GM23338 (cell line): ENCODE measurements at regions not wholly inside any gene's neighbourhood (a gene's known extent, or its start where the extent isn't known, plus 50 kb on each side); places are given as distances from the start of the nearest gene placed in this dataset.

Source experiments
- ATAC-seq: fragments of 200-7000 bp; cut with Tn5 transposase; 3 replicates; pipeline ENCODE4 v1.9.1; 2020
- DNase-seq: peaks from one replicate; pipeline ENCODE4 v3.0.0-alpha.2; 2015; ENCODE audit warnings: low spot score
- H2AFZ ChIP-seq: fragments of 200-600 bp; sonication (generic); 2 replicates; pipeline ENCODE4 v1.8.0; 2016; ENCODE audit warnings: antibody characterized with exemption, mild to moderate bottlenecking, moderate library complexity
- H3F3A ChIP-seq: fragments of 200-600 bp; sonication (generic); replicated peaks from 2 replicates; pipeline ENCODE4 v1.8.0; 2017; ENCODE audit warnings: antibody characterized with exemption, mixed run types, low read depth
- H3K27ac ChIP-seq: fragments of 200-600 bp; sonication (generic); 2 replicates; pipeline ENCODE4 v1.6.1; 2016; ENCODE audit warnings: low read depth
- H3K27me3 ChIP-seq: fragments of 200-600 bp; sonication (generic); 2 replicates; pipeline ENCODE4 v1.8.0; 2016; ENCODE audit warnings: mild to moderate bottlenecking, mixed run types, moderate library complexity; ENCODE audit not compliant: insufficient read depth
- H3K36me3 ChIP-seq: fragments of 200-600 bp; sonication (generic); 2 replicates; pipeline ENCODE4 v1.8.0; 2016; ENCODE audit warnings: mild to moderate bottlenecking; ENCODE audit not compliant: insufficient read depth
- H3K4me1 ChIP-seq: fragments of 200-600 bp; sonication (generic); 2 replicates; pipeline ENCODE4 v1.8.0; 2016; ENCODE audit warnings: mild to moderate bottlenecking, moderate library complexity; ENCODE audit not compliant: insufficient read depth
- H3K4me2 ChIP-seq: fragments of 200-600 bp; sonication (generic); 2 replicates; pipeline ENCODE4 v1.7.1; 2017; ENCODE audit warnings: mixed run types
- H3K4me3 ChIP-seq: fragments of 200-600 bp; sonication (generic); 2 replicates; pipeline ENCODE4 v1.6.1; 2016; ENCODE audit warnings: mixed run types
- H3K79me2 ChIP-seq: fragments of 200-600 bp; sonication (generic); replicated peaks from 2 replicates; pipeline ENCODE4 v1.8.0; 2017; ENCODE audit warnings: mild to moderate bottlenecking; ENCODE audit not compliant: insufficient read depth
- H3K9me2 ChIP-seq: fragments of 200-600 bp; sonication (generic); 2 replicates; pipeline ENCODE4 v1.8.0; 2017; ENCODE audit not compliant: insufficient read depth
- H4K20me1 ChIP-seq: fragments of 200-600 bp; sonication (generic); replicated peaks from 2 replicates; pipeline ENCODE4 v1.8.0; 2017; ENCODE audit warnings: mild to moderate bottlenecking; ENCODE audit not compliant: insufficient read depth
- H3K27ac Mint-ChIP-seq: 2 replicates; pipeline ENCODE4 v1.8.0; 2020; ENCODE audit warnings: inconsistent platforms, mild to moderate bottlenecking, moderate library complexity, mixed read lengths
- H3K27me3 Mint-ChIP-seq: 3 replicates; pipeline ENCODE4 v1.8.0; 2022; ENCODE audit warnings: low read depth, mild to moderate bottlenecking, moderate library complexity, mixed read lengths, inconsistent platforms; ENCODE audit not compliant: insufficient read depth, poor library complexity
- H3K36me3 Mint-ChIP-seq: 3 replicates; pipeline ENCODE4 v1.8.0; 2021; ENCODE audit warnings: low read depth, mild to moderate bottlenecking, inconsistent platforms, moderate library complexity, mixed read lengths
- H3K4me1 Mint-ChIP-seq: 3 replicates; pipeline ENCODE4 v1.8.0; 2020; ENCODE audit warnings: mild to moderate bottlenecking, inconsistent platforms, mixed read lengths
- H3K4me3 Mint-ChIP-seq: 3 replicates; pipeline ENCODE4 v1.8.0; 2021; ENCODE audit warnings: moderate library complexity, mild to moderate bottlenecking, inconsistent platforms, mixed read lengths
- H3K9me3 Mint-ChIP-seq: 3 replicates; pipeline ENCODE4 v1.8.0; 2020; ENCODE audit warnings: moderate library complexity, mild to moderate bottlenecking, inconsistent platforms, mixed read lengths
- CREB1 ChIP-seq: fragments of 250-450 bp; sonication (Bioruptor Pico); IDR thresholded peaks from 2 replicates; pipeline ENCODE4 v1.5.0; 2020; ENCODE audit warnings: low read depth, mild to moderate bottlenecking, moderate library complexity
- EZH2 ChIP-seq: fragments of 200-600 bp; sonication (generic); IDR thresholded peaks from one replicate; pipeline ENCODE4 v1.8.0; 2017; ENCODE audit warnings: antibody characterized with exemption, mild to moderate bottlenecking, low read depth; ENCODE audit not compliant: unreplicated experiment
- EZH2phosphoT487 ChIP-seq: fragments of 200-600 bp; sonication (generic); IDR thresholded peaks from one replicate; pipeline ENCODE4 v1.8.1; 2018; ENCODE audit warnings: antibody characterized with exemption; ENCODE audit not compliant: unreplicated experiment
- JUNB ChIP-seq: IDR thresholded peaks from one replicate; pipeline ENCODE4 v1.6.1; 2016; ENCODE audit warnings: antibody characterized with exemption; ENCODE audit not compliant: unreplicated experiment
- NANOG ChIP-seq: IDR thresholded peaks from 2 replicates; pipeline ENCODE4 v1.6.1; 2016; ENCODE audit warnings: antibody characterized with exemption, borderline replicate concordance
- STAT1 ChIP-seq: IDR thresholded peaks from one replicate; pipeline ENCODE4 v1.6.1; 2016; ENCODE audit warnings: antibody characterized with exemption; ENCODE audit not compliant: unreplicated experiment
- TF ChIP-seq, protein P1 (sequence below), 2 experiments: fragments of 200-600 bp in 1 of 2; sonication (generic) in 1 of 2; conservative IDR thresholded peaks; 2 replicates each; pipeline versions ENCODE4 v1.5.1 to v1.6.1; 2016 to 2017; ENCODE audit warnings: antibody characterized with exemption in 2 of 2, low read depth in 2 of 2, mild to moderate bottlenecking in 2 of 2, moderate library complexity in 1 of 2
- TF ChIP-seq, protein P2 (sequence below): fragments of 250-450 bp; sonication (Bioruptor Pico); IDR thresholded peaks from 2 replicates; pipeline ENCODE4 v1.5.0; 2020; ENCODE audit warnings: mild to moderate bottlenecking, moderate library complexity
- TF ChIP-seq, protein P3 (sequence below): IDR thresholded peaks from 2 replicates; pipeline ENCODE4 v1.6.1; 2016; ENCODE audit warnings: antibody characterized with exemption
- TF ChIP-seq, protein P4 (sequence below): IDR thresholded peaks from one replicate; pipeline ENCODE4 v1.6.1; 2018; ENCODE audit warnings: antibody characterized with exemption; ENCODE audit not compliant: unreplicated experiment

DNA sequence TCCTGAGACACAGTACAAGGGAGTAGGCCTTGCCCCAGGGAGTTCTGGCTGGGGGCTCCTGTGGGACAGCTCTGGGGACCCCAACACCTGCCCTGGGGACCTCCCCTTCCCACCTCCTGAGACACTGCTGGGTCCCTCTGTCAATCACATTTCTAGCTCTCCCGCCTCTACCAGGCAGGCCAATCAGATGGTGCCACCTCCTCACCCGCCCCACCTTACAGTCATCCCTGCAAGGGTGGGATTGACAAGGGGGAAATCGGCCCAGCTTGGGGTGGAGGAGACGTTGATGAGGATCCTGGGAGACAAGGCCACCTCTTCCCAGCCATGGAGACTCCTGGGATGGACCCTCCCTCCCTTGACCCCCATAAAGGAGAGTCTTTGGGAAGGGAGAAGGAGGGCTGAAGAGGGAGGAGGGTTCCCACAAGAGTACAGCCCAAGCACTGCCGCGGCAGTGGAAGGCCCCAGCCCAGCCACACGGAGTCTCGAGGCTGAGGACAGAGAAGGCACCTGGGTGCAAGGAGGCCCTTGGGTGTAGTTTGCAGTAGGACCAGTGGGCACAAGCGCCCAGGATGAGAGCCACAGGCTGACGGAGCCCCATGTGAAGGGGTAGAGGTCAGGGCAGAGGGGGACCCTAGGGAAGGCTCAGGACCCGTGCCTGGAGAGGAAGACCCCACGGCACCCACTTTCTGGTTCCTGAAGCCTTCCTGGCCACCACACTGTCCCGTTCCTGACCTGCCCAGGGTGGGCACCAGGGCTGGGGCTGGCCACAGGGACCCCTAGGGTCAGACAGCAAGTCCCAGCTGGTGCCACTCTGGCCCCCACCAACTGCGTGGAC lies 109.9 kb upstream of the OTOS start:
- no peak overlapping the region for H2AFZ ChIP-seq
- no peaks in the 10 kb centered on the region; the same call in 2 of the 3 replicates for H3K9me3 Mint-ChIP-seq
- no peak overlapping the region for H3K27ac Mint-ChIP-seq
- TF ChIP-seq NANOG (no peak), EZH2phosphoT487 (no peak), EZH2 (no peak), JUNB (no peak), CREB1 (CRISPR knock-in tag) (no peak), STAT1 (no peak)
- TF ChIP-seq, protein P1, sequence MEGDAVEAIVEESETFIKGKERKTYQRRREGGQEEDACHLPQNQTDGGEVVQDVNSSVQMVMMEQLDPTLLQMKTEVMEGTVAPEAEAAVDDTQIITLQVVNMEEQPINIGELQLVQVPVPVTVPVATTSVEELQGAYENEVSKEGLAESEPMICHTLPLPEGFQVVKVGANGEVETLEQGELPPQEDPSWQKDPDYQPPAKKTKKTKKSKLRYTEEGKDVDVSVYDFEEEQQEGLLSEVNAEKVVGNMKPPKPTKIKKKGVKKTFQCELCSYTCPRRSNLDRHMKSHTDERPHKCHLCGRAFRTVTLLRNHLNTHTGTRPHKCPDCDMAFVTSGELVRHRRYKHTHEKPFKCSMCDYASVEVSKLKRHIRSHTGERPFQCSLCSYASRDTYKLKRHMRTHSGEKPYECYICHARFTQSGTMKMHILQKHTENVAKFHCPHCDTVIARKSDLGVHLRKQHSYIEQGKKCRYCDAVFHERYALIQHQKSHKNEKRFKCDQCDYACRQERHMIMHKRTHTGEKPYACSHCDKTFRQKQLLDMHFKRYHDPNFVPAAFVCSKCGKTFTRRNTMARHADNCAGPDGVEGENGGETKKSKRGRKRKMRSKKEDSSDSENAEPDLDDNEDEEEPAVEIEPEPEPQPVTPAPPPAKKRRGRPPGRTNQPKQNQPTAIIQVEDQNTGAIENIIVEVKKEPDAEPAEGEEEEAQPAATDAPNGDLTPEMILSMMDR (conservative IDR thresholded peaks at IDR 0.05; ENCODE audit: low read depth in 2 of 2): no peak
- TF ChIP-seq, protein P2, sequence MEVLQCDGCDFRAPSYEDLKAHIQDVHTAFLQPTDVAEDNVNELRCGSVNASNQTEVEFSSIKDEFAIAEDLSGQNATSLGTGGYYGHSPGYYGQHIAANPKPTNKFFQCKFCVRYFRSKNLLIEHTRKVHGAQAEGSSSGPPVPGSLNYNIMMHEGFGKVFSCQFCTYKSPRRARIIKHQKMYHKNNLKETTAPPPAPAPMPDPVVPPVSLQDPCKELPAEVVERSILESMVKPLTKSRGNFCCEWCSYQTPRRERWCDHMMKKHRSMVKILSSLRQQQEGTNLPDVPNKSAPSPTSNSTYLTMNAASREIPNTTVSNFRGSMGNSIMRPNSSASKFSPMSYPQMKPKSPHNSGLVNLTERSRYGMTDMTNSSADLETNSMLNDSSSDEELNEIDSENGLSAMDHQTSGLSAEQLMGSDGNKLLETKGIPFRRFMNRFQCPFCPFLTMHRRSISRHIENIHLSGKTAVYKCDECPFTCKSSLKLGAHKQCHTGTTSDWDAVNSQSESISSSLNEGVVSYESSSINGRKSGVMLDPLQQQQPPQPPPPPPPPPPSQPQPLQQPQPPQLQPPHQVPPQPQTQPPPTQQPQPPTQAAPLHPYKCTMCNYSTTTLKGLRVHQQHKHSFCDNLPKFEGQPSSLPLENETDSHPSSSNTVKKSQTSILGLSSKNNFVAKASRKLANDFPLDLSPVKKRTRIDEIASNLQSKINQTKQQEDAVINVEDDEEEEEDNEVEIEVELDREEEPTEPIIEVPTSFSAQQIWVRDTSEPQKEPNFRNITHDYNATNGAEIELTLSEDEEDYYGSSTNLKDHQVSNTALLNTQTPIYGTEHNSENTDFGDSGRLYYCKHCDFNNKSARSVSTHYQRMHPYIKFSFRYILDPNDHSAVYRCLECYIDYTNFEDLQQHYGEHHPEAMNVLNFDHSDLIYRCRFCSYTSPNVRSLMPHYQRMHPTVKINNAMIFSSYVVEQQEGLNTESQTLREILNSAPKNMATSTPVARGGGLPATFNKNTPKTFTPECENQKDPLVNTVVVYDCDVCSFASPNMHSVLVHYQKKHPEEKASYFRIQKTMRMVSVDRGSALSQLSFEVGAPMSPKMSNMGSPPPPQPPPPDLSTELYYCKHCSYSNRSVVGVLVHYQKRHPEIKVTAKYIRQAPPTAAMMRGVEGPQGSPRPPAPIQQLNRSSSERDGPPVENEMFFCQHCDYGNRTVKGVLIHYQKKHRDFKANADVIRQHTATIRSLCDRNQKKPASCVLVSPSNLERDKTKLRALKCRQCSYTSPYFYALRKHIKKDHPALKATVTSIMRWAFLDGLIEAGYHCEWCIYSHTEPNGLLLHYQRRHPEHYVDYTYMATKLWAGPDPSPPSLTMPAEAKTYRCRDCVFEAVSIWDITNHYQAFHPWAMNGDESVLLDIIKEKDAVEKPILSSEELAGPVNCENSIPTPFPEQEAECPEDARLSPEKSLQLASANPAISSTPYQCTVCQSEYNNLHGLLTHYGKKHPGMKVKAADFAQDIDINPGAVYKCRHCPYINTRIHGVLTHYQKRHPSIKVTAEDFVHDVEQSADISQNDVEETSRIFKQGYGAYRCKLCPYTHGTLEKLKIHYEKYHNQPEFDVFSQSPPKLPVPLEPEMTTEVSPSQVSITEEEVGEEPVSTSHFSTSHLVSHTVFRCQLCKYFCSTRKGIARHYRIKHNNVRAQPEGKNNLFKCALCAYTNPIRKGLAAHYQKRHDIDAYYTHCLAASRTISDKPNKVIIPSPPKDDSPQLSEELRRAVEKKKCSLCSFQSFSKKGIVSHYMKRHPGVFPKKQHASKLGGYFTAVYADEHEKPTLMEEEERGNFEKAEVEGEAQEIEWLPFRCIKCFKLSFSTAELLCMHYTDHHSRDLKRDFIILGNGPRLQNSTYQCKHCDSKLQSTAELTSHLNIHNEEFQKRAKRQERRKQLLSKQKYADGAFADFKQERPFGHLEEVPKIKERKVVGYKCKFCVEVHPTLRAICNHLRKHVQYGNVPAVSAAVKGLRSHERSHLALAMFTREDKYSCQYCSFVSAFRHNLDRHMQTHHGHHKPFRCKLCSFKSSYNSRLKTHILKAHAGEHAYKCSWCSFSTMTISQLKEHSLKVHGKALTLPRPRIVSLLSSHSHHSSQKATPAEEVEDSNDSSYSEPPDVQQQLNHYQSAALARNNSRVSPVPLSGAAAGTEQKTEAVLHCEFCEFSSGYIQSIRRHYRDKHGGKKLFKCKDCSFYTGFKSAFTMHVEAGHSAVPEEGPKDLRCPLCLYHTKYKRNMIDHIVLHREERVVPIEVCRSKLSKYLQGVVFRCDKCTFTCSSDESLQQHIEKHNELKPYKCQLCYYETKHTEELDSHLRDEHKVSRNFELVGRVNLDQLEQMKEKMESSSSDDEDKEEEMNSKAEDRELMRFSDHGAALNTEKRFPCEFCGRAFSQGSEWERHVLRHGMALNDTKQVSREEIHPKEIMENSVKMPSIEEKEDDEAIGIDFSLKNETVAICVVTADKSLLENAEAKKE (CRISPR knock-in tag): no peak
- TF ChIP-seq, protein P3, sequence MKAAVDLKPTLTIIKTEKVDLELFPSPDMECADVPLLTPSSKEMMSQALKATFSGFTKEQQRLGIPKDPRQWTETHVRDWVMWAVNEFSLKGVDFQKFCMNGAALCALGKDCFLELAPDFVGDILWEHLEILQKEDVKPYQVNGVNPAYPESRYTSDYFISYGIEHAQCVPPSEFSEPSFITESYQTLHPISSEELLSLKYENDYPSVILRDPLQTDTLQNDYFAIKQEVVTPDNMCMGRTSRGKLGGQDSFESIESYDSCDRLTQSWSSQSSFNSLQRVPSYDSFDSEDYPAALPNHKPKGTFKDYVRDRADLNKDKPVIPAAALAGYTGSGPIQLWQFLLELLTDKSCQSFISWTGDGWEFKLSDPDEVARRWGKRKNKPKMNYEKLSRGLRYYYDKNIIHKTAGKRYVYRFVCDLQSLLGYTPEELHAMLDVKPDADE: no peak
- TF ChIP-seq, protein P4, sequence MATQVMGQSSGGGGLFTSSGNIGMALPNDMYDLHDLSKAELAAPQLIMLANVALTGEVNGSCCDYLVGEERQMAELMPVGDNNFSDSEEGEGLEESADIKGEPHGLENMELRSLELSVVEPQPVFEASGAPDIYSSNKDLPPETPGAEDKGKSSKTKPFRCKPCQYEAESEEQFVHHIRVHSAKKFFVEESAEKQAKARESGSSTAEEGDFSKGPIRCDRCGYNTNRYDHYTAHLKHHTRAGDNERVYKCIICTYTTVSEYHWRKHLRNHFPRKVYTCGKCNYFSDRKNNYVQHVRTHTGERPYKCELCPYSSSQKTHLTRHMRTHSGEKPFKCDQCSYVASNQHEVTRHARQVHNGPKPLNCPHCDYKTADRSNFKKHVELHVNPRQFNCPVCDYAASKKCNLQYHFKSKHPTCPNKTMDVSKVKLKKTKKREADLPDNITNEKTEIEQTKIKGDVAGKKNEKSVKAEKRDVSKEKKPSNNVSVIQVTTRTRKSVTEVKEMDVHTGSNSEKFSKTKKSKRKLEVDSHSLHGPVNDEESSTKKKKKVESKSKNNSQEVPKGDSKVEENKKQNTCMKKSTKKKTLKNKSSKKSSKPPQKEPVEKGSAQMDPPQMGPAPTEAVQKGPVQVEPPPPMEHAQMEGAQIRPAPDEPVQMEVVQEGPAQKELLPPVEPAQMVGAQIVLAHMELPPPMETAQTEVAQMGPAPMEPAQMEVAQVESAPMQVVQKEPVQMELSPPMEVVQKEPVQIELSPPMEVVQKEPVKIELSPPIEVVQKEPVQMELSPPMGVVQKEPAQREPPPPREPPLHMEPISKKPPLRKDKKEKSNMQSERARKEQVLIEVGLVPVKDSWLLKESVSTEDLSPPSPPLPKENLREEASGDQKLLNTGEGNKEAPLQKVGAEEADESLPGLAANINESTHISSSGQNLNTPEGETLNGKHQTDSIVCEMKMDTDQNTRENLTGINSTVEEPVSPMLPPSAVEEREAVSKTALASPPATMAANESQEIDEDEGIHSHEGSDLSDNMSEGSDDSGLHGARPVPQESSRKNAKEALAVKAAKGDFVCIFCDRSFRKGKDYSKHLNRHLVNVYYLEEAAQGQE: no peak
- no peak overlapping the region for H3K4me3 ChIP-seq
- no peak for DNase-seq
- no peaks in the 10 kb centered on the region for H3K4me1 ChIP-seq
- no peaks in the 10 kb centered on the region for H3K27me3 ChIP-seq
- H3K4me1 Mint-ChIP-seq: peaks cover 3% of the 10 kb centered on the region
- H3K27ac ChIP-seq: no peak overlapping the region
- no peak overlapping the region for H3K4me2 ChIP-seq
- H3K36me3 Mint-ChIP-seq: no peaks in the 10 kb centered on the region
- H3F3A ChIP-seq: no peaks in the 10 kb centered on the region
- H3K36me3 ChIP-seq: no peaks in the 10 kb centered on the region
- H3K27me3 Mint-ChIP-seq: peaks cover 8% of the 10 kb centered on the region
- no peaks in the 10 kb centered on the region for H4K20me1 ChIP-seq
- peaks cover 6% of the 10 kb centered on the region; the same call in 1 of the 2 replicates for H3K9me2 ChIP-seq
- H3K79me2 ChIP-seq: no peaks in the 10 kb centered on the region
- no peak overlapping the region for H3K4me3 Mint-ChIP-seq
- peak; percentile 52 for ATAC-seq
